ENCODE measurements at regions not wholly inside any gene's neighbourhood (a gene's known extent, or its start where the extent isn't known, plus 50 kb on each side); places are given as distances from the start of the nearest gene placed in this dataset.

DNA sequence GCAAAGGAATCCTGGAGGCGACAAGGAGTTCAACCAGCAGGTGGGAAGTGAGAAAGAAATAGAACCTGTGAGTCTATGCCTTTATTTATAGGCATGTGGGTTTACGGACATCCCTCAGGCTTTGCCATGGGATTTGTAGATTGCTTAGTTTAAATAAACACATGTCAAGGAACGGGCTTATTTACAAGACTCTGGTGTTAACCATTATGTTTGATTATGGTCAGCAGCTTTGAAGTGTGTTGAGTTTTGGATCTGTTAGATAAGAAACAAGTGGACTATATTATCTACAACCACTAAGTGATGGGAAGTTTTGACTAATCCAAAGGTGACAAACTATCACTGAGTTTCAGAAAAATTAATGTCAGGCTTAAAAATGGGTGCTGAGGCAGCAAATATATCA, 143.2 kb downstream of the SLITRK5 start:
- no peaks in the 10 kb centered on the region for H3K79me1 ChIP-seq (ENCODE audit: low read depth in 1 of 2, low read length in 2 of 2)
- no peak overlapping the region for H2BK5ac ChIP-seq (ENCODE audit: low read depth, low read length, poor library complexity, severe bottlenecking)
- POLR2A ChIA-PET (ENCODE audit: unreplicated experiment) = no interaction called here
- no peak overlapping the region for H3K9ac ChIP-seq (ENCODE audit: low read depth, low read length)
- H3K4me3 ChIP-seq (ENCODE audit: insufficient read depth, low read depth, low read length) = no peak overlapping the region
- no peak overlapping the region for H4K5ac ChIP-seq (ENCODE audit: low read depth, low read length)
- H2AK5ac ChIP-seq (ENCODE audit: low read depth, low read length) = no peak overlapping the region
- dilution Hi-C loops (cut with HindIII; ENCODE audit: low sequenced_read_pairs, unreplicated experiment) (no loop called here), in situ Hi-C loops (cut with MboI; ENCODE audit: low sequenced_read_pairs) (no loop called here), intact Hi-C loops (cut with micrococcal nuclease) (no loop called here)
- H3K14ac ChIP-seq (replicated peaks; ENCODE audit: low read depth, low read length) = no peak overlapping the region
- no TSS peak for BruUV-seq (replicated peaks)
- H3K23ac ChIP-seq (ENCODE audit: low read depth, low read length) = no peak overlapping the region
- H3K4me2 ChIP-seq (ENCODE audit: low read depth, low read length) = no peak overlapping the region
- H3K27me3 ChIP-seq (ENCODE audit: control insufficient read depth, insufficient read depth, low read length) = no peaks in the 10 kb centered on the region
- H3K56ac ChIP-seq (ENCODE audit: extremely low read depth, insufficient read depth, low read length) = no peak overlapping the region
- no peaks in the 10 kb centered on the region for H3K36me3 ChIP-seq (ENCODE audit: control insufficient read depth, insufficient read depth, low read length)
- H3K9me1 ChIP-seq (ENCODE audit: insufficient read depth, low read length) = no peaks in the 10 kb centered on the region
- no peak overlapping the region for H2AFZ ChIP-seq (replicated peaks; ENCODE audit: low read length, poor library complexity)
- CTCF ChIA-PET = interaction anchor here (0.6 kb wide), 1 partner anchor 48 kb away, joined by 4 read pairs; no protein-coding TSS in a partner anchor
- no peak overlapping the region for H2AK9ac ChIP-seq (replicated peaks; ENCODE audit: low read depth, low read length, poor library complexity)
- no CpG with 5 or more reads among the region's 3 CpGs for WGBS, 2 experiments (ENCODE audit: extremely low coverage in 2 of 2, insufficient read length in 1 of 2)
- H3K4me1 ChIP-seq (ENCODE audit: control insufficient read depth, insufficient read depth, low read length) = no peaks in the 10 kb centered on the region
- no peak overlapping the region for H2BK15ac ChIP-seq (ENCODE audit: low read depth, low read length)
- H3K18ac ChIP-seq (ENCODE audit: low read depth, low read length) = no peak overlapping the region
- no peak for DNase-seq
- H4K20me1 ChIP-seq (ENCODE audit: insufficient read depth, low read length) = no peaks in the 10 kb centered on the region
- no peak overlapping the region for H4K91ac ChIP-seq (ENCODE audit: insufficient read depth, low read depth, low read length)
- no peak for ATAC-seq (ENCODE audit: low read depth)
- H3K27ac ChIP-seq (ENCODE audit: insufficient read depth, low read length) = no peak overlapping the region
- peaks cover 7% of the 10 kb centered on the region for H3K9me3 ChIP-seq (ENCODE audit: control insufficient read depth, insufficient read depth, low read length)
- no peak overlapping the region for H2BK20ac ChIP-seq (ENCODE audit: low read depth, low read length)
- H2BK120ac ChIP-seq (ENCODE audit: low read depth, low read length) = no peak overlapping the region
- H3K4ac ChIP-seq (ENCODE audit: low read depth, low read length) = no peak overlapping the region
- no peak for TF ChIP-seq SMC3 (IDR thresholded peaks at IDR 0.05; ENCODE audit: low read depth, low read length)
- no peak for TF ChIP-seq FOS (IDR thresholded peaks at IDR 0.05; ENCODE audit: low read depth, low read length)
- no peak for TF ChIP-seq NFE2L2 (IDR thresholded peaks at IDR 0.05; ENCODE audit: low read depth, low read length)
- TF ChIP-seq, protein P1, sequence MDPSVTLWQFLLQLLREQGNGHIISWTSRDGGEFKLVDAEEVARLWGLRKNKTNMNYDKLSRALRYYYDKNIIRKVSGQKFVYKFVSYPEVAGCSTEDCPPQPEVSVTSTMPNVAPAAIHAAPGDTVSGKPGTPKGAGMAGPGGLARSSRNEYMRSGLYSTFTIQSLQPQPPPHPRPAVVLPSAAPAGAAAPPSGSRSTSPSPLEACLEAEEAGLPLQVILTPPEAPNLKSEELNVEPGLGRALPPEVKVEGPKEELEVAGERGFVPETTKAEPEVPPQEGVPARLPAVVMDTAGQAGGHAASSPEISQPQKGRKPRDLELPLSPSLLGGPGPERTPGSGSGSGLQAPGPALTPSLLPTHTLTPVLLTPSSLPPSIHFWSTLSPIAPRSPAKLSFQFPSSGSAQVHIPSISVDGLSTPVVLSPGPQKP (IDR thresholded peaks at IDR 0.05; ENCODE audit: borderline replicate concordance, low read depth, low read length) = no peak
- no peak for TF ChIP-seq CHD1 (IDR thresholded peaks at IDR 0.05; ENCODE audit: low read depth, low read length)
- no peak for TF ChIP-seq RAD21 (IDR thresholded peaks at IDR 0.05; ENCODE audit: low read length)
- TF ChIP-seq, protein P2, sequence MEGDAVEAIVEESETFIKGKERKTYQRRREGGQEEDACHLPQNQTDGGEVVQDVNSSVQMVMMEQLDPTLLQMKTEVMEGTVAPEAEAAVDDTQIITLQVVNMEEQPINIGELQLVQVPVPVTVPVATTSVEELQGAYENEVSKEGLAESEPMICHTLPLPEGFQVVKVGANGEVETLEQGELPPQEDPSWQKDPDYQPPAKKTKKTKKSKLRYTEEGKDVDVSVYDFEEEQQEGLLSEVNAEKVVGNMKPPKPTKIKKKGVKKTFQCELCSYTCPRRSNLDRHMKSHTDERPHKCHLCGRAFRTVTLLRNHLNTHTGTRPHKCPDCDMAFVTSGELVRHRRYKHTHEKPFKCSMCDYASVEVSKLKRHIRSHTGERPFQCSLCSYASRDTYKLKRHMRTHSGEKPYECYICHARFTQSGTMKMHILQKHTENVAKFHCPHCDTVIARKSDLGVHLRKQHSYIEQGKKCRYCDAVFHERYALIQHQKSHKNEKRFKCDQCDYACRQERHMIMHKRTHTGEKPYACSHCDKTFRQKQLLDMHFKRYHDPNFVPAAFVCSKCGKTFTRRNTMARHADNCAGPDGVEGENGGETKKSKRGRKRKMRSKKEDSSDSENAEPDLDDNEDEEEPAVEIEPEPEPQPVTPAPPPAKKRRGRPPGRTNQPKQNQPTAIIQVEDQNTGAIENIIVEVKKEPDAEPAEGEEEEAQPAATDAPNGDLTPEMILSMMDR (conservative IDR thresholded peaks at IDR 0.05; ENCODE audit: low read depth, low read length) = no peak
- no peak for TF ChIP-seq BHLHE40 (IDR thresholded peaks at IDR 0.05; ENCODE audit: low read depth, low read length)
- no peak for TF ChIP-seq POLR2A (IDR thresholded peaks at IDR 0.05; ENCODE audit: low read depth, low read length)
- TF ChIP-seq CEBPB (IDR thresholded peaks at IDR 0.05; ENCODE audit: low read depth, low read length) = no peak
- TF ChIP-seq MAFK (IDR thresholded peaks at IDR 0.05; ENCODE audit: low read depth, low read length) = no peak
- TF ChIP-seq RFX5 (IDR thresholded peaks at IDR 0.05; ENCODE audit: low read depth, low read length) = no peak
- TF ChIP-seq MAZ (IDR thresholded peaks at IDR 0.05; ENCODE audit: borderline replicate concordance, low read depth, low read length) = no peak
- TF ChIP-seq MXI1 (IDR thresholded peaks at IDR 0.05; ENCODE audit: borderline replicate concordance, low read depth, low read length) = no peak
- TF ChIP-seq, protein P3, sequence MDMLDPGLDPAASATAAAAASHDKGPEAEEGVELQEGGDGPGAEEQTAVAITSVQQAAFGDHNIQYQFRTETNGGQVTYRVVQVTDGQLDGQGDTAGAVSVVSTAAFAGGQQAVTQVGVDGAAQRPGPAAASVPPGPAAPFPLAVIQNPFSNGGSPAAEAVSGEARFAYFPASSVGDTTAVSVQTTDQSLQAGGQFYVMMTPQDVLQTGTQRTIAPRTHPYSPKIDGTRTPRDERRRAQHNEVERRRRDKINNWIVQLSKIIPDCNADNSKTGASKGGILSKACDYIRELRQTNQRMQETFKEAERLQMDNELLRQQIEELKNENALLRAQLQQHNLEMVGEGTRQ (IDR thresholded peaks at IDR 0.05; ENCODE audit: low read depth, low read length) = no peak
- TF ChIP-seq RCOR1 (IDR thresholded peaks at IDR 0.05; ENCODE audit: insufficient replicate concordance, low read length) = no peak
- no peak overlapping the region for H4K8ac ChIP-seq (ENCODE audit: low read depth in 2 of 2, low read length in 2 of 2)

All from IMR-90 (cell line).